ENCODE measurements at regions not wholly inside any gene's neighbourhood (a gene's known extent, or its start where the extent isn't known, plus 50 kb on each side); places are given as distances from the start of the nearest gene placed in this dataset.
"Not testable (repeated sequence)": the region's sequence is repeated elsewhere in the genome, so short reads cannot be mapped to it uniquely, and the experiment has no call there.

- peak; percentile 2 for DNase-seq (ENCODE audit: low read depth)
Observed at GRCh38 chr1:177646757-177647730, 322.8 kb downstream of the SEC16B start.

DNA sequence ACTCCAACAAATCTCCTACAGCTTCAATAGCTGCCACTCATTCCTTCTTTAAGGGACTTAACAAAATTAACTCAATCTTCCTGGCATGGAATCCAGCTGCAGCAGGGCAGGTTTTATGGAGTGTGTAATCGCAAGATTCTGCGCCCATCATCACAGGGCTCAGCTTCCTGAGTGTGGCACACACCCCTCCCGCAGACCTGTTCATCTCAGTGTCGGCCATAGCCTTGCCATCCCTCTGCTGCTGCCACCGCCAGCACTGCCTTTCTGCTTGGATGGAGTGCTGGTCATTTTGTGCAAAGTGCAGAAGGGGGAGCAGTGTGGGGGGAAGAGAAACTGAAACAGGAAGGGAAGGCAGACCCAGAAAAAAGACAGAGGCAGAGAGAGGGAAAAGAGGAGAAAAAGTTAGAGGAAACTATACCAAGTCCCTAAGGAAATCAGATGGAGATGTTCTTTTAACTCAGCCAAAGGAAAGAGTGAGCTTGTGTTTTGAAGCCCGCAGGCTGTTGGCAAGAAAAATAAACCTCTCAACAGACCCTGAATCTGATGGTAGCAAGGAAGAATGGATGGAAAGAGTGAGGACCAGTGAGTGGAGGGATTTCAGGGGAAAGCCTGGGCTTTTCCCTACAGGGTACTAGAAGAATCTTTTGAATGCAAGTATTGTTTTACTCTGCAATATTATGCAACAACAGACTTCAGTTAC, 324.2 kb downstream of the SEC16B start:
- DNase-seq (ENCODE audit: low read depth) = peak; percentile 34

DNA sequence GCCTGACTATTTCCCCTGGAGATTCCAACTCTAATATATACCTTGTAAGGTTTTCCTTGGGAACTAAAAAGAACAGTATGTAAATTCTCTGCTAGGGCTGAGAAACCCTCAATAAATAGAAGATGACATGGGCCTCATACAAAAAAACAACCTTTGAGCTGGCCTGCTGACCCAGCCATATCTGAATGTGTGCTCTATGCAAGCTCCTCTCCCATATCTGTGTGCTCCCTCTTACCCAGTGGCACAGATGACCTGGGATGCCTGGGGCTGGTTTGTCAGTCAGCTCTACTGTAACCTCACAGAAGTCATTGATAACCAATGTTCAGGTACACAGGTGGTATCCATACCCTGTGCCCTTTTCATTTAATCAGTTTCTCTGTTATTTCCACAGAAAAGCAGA, 329.2 kb downstream of the SEC16B start:
- DNase-seq (ENCODE audit: low read depth) = no peak

DNA sequence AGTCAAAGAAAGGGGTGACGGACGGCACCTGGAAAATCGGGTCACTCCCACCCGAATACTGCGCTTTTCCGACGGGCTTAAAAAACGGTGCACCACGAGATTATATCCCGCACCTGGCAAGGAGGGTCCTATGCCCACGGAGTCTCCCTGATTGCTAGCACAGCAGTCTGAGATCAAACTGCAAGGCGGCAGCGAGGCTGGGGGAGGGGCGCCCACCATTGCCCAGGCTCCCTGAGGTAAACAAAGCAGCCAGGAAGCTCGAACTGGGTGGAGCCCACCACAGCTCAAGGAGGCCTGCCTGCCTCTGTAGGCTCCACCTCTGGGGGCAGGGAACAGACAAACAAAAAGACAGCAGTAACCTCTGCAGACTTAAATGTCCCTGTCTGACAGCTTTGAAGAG, 335.7 kb downstream of the SEC16B start:
- DNase-seq (ENCODE audit: low read depth) = not testable (repeated sequence)

- no peak for DNase-seq (ENCODE audit: low read depth)
Observed at GRCh38 chr1:177632923-177633615, 336.8 kb downstream of the SEC16B start.

DNA sequence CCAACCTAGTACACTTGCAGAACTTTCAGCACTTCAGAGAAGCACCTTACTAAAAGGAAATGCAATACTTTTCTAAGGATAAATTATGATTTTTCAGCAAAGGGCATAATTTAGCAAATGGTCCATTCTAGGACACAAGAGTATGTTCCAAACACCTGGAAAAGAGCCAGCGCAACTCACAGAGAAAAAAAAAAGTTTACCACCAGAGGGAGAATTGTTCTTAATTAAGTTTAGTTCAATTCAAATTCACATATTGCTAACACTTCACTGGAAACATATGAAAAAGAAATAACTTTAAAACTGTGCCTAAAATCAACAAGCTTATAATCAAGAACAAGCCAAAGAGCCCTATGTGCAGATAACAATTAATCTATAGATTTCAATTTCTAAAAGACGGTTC, 338.1 kb downstream of the SEC16B start:
- DNase-seq (ENCODE audit: low read depth) = no peak

GRCh38 chr1:177629526-177629925, 340.3 kb downstream of the SEC16B start:
- no peak for DNase-seq (ENCODE audit: low read depth)

DNA sequence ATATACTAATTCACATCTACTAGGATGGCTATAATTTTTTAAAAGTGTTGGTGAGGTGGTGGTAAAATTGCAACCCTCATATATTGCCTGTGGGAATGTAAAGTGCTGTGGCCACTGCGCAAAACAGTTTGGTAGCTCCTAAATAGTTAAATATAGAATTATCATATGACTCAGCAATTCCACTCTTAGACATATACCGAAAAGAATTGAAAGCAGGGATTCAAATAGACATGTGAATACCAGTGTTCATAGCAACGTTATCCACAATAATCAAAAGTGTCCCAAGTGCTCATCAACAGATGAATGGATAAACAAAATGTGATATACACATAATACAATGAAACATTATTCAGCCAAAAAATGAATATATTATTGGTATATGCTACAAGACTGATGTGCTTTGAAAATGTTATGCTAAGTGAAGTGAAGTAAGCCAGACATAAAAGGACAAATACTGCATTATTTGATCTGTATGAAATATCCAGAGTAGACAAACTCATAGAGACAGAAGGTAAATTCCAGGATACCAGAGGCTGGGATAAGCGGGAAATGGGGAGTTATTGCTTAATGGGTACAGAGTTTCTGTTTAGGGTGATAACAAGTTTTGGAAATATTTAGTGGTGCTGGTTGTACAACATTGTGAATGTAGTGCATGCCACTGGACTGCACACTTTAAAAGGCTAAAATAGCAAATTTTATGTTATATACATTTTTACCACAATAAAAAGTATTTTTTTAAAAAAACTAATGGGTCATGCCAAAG, 342.5 kb downstream of the SEC16B start:
- no peak for DNase-seq (ENCODE audit: low read depth)

DNA sequence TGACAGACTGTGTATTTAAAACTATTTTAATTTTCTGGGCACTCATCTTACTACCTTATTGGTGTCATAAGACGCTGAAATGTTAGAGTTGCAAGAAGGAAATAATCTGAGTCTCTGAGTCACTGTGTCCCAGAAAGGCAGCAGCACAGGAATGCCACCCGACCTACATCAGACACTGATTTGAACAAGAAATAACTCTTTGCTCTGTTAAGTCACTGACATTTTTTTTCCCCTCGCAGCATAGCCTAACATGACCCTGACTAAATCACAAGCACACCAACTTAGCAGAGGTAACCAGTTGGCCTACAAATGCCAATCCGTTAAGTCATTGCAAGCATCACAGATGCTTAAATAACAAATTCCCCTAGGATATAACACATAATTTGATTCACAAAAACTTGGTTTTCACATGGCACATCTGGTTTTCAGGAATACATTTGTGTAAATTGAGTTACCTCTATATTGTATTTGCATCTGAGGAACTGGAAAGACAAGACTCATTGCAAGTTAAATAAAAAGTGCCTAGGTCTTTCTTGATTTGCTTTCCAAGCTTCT, 349.1 kb downstream of the SEC16B start:
- DNase-seq (ENCODE audit: low read depth) = peak; percentile 83

DNA sequence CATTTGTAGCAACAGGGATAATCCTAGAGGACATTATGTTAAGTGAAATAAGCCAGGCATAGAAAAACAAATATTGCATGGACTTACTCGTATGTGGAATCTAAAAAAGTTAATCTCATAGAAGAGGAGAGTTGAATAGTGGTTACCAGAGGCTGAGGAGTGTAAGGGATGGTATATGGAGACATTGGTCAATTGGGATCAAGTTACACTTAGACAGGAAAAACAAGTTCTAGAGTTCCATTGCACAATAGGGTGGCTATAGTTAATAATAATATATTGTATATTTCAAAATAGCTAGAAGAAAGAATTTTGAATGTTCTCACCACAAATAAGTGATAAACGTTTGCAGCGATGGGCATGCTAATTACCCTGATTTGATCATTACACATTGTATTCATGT, 354.6 kb downstream of the SEC16B start:
- DNase-seq (ENCODE audit: low read depth) = no peak

DNA sequence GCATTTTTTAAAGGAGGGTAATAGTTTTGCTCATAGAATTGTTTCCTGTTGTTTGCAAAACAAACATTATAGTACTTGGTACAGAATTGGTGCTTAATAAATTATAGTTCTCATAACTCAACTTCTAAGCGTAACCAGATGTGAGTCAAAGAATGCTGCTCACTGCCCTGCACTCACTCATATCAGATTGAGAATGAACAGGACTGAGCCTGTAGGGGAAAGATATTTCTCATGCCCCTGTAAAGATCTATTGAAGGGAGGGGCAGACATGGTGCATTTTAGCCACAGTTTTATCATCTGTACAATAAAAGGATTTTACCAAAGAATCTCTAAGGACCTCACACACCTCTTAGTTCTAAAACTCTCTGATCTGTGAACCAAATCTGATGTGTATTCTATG, 358.5 kb downstream of the SEC16B start:
- DNase-seq (ENCODE audit: low read depth) = no peak

GRCh38 chr1:177609953-177610352, 359.9 kb downstream of the SEC16B start:
- no peak for DNase-seq (ENCODE audit: low read depth)

- DNase-seq (ENCODE audit: low read depth) = no peak
Observed at GRCh38 chr1:177600936-177601335, 368.9 kb downstream of the SEC16B start.

- DNase-seq (ENCODE audit: low read depth) = no peak
Observed at GRCh38 chr1:177600321-177600720, 369.5 kb downstream of the SEC16B start.

DNA sequence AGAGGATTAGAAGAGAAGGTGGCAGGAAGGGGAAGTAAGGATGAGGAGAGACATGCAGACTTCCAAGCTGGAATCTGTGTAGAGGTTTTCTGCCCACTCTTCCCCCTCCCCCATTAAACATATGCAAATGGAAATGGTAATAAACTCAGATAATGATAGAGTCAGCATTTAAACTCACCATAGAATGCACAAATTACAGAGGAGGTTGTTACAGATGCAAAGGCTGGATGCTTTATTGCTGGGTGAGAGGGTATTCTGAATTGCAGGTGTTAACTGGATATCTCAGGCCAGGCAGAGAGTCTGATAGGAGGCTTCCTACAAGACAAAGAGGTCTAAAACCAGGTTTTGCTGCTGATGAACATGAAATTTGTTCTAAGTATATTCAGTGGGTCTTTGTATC, 372.5 kb downstream of the SEC16B start:
- no peak for DNase-seq (ENCODE audit: low read depth)

DNA sequence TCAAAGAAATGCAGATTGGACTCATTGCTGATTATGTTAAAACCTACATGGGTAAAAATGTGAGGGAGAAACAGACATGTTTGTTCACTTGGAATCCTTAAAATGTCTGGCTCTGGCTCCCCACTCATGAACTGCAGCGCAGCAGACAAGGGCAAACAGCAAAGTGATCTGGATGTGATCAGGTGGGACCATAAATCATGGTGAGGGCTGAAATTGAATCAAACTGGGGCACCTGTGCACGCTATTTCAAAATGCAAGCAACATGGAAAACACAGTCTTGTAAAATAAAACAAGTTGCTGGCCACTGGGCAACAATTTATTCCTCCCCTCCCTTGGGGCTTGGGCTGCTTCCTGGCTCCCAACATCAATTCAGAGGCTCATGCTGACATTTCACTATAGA, 373.4 kb downstream of the SEC16B start:
- no peak for DNase-seq (ENCODE audit: low read depth)

GRCh38 chr1:177593105-177593504, 376.8 kb downstream of the SEC16B start:
- DNase-seq (ENCODE audit: low read depth) = no peak

GRCh38 chr1:177592624-177593023, 377.2 kb downstream of the SEC16B start:
- no peak for DNase-seq (ENCODE audit: low read depth)

DNA sequence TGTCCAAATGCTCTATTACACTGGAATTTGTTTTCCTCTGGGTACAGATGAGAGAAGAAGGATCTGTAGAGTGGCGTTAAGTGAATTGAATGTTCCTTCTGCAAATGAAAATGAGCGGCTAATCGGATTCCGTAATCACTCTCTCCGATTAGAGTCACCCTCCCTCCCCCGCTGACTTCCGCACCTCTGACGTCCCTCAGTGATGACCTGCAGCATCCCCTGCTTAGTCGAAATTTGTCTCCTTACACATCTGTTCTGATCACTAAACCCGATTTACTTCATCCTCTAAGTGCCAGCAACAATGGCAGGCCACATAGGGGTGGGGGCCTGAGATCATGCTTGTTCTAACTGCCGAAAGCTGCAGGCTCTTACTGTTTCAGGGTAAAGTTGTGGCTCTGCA, 378.7 kb downstream of the SEC16B start:
- no peak for DNase-seq (ENCODE audit: low read depth)

DNA sequence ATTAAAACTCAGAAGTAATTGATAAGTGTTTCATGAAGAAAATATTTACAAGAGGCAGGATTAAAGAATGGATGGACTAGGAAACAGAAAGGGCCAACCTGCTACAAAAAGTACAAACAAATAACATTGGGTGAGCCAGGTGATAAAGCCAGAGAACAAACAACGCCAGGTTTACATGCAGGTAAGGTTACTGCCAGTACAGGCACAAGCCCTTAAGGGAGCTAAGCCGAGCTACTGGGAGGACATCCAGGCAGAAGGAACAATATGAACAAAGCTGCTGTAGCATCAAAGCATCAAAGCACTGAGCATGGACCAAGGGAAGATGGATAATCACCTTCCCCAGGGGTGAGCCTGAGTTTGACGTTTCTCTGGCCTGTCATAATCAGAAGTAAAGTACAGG, 380.7 kb downstream of the SEC16B start:
- no peak for DNase-seq (ENCODE audit: low read depth)

- peak; percentile 82 for DNase-seq (ENCODE audit: low read depth)
Observed at GRCh38 chr1:177586429-177586828, 383.4 kb downstream of the SEC16B start.

Measured in renal cortical epithelial cell (primary cell).